ENCODE measurements at regions not wholly inside any gene's neighbourhood (a gene's known extent, or its start where the extent isn't known, plus 50 kb on each side); places are given as distances from the start of the nearest gene placed in this dataset.

GRCh38 chr2:222120933-222121332 is 177.9 kb downstream of the PAX3 start:
- DNase-seq (ENCODE audit: low read depth) = no peak
- H3K4me3 ChIP-seq (ENCODE audit: control insufficient read depth, low read depth, low read length) = no peak overlapping the region
- no peak for TF ChIP-seq CTCF (conservative IDR thresholded peaks at IDR 0.05; ENCODE audit: control insufficient read depth, insufficient read depth, low read depth, low read length)

- no peak for DNase-seq (ENCODE audit: low read depth)
- TF ChIP-seq CTCF (conservative IDR thresholded peaks at IDR 0.05; ENCODE audit: control insufficient read depth, insufficient read depth, low read depth, low read length) = no peak
- H3K4me3 ChIP-seq (ENCODE audit: control insufficient read depth, low read depth, low read length) = no peak overlapping the region
Measured at GRCh38 chr2:222115296-222115695, 183.5 kb downstream of the PAX3 start.

GRCh38 chr2:222108957-222109585 is 189.7 kb downstream of the PAX3 start:
- no peak for DNase-seq (ENCODE audit: low read depth)
- H3K4me3 ChIP-seq (ENCODE audit: control insufficient read depth, low read depth, low read length) = no peak overlapping the region
- TF ChIP-seq CTCF (conservative IDR thresholded peaks at IDR 0.05; ENCODE audit: control insufficient read depth, insufficient read depth, low read depth, low read length) = no peak

- no peak for TF ChIP-seq CTCF (conservative IDR thresholded peaks at IDR 0.05; ENCODE audit: control insufficient read depth, insufficient read depth, low read depth, low read length)
- no peak for DNase-seq (ENCODE audit: low read depth)
- no peak overlapping the region for H3K4me3 ChIP-seq (ENCODE audit: control insufficient read depth, low read depth, low read length)
Measured at GRCh38 chr2:222108497-222108896, 190.3 kb downstream of the PAX3 start.

GRCh38 chr2:222105046-222105445 is 193.8 kb downstream of the PAX3 start:
- no peak for TF ChIP-seq CTCF (conservative IDR thresholded peaks at IDR 0.05; ENCODE audit: control insufficient read depth, insufficient read depth, low read depth, low read length)
- DNase-seq (ENCODE audit: low read depth) = no peak
- no peak overlapping the region for H3K4me3 ChIP-seq (ENCODE audit: control insufficient read depth, low read depth, low read length)

- no peak for DNase-seq (ENCODE audit: low read depth)
- H3K4me3 ChIP-seq (ENCODE audit: control insufficient read depth, low read depth, low read length) = no peak overlapping the region
- TF ChIP-seq CTCF (conservative IDR thresholded peaks at IDR 0.05; ENCODE audit: control insufficient read depth, insufficient read depth, low read depth, low read length) = no peak
Measured at GRCh38 chr2:222102575-222103349, 196.0 kb downstream of the PAX3 start.
